IMR-90 (cell line): ENCODE measurements at regions not wholly inside any gene's neighbourhood (a gene's known extent, or its start where the extent isn't known, plus 50 kb on each side); places are given as distances from the start of the nearest gene placed in this dataset.
"Not testable (repeated sequence)": the region's sequence is repeated elsewhere in the genome, so short reads cannot be mapped to it uniquely, and the experiment has no call there.

ENCODE experiments used
- ATAC-seq: fragments of 200-7000 bp; cut with Tn5 transposase; 2 replicates; pipeline ENCODE4 v1.9.1; 2020; ENCODE audit warnings: low read depth, mild to moderate bottlenecking, moderate library complexity
- BruUV-seq: library from RNA; stranded (reverse); fragments of 400-500 nt; replicated peaks from 2 replicates; lab custom pipeline; 2021; lab: Mats Ljungman, UMichigan
- CTCF ChIA-PET: fragments of 300-600 bp; formaldehyde crosslinking; extraction: SDS; loops from one replicate; lab custom pipeline; 2021; ENCODE audit warnings: antibody characterized with exemption; lab: Yijun Ruan, JAX
- POLR2A ChIA-PET: fragments of 300-600 bp; sonication (Branson Sonifier 250); formaldehyde crosslinking; loops from one replicate; lab custom pipeline; 2022; ENCODE audit warnings: antibody characterized with exemption; ENCODE audit not compliant: unreplicated experiment; lab: Charles Lee
- DNase-seq: peaks from one replicate; pipeline ENCODE4 v3.0.0; 2013
- H2AFZ ChIP-seq: replicated peaks from 2 replicates; pipeline ENCODE3; 2013; ENCODE audit warnings: low read length, mild to moderate bottlenecking; ENCODE audit not compliant: poor library complexity
- H2AK5ac ChIP-seq: 2 replicates; pipeline ENCODE4 v1.6.1; 2013; ENCODE audit warnings: low read depth, low read length, inconsistent platforms
- H2AK9ac ChIP-seq: replicated peaks from 2 replicates; pipeline ENCODE3; 2013; ENCODE audit warnings: mild to moderate bottlenecking, low read depth, low read length, moderate library complexity; ENCODE audit not compliant: poor library complexity
- H2BK120ac ChIP-seq: 2 replicates; pipeline ENCODE4 v1.6.1; 2013; ENCODE audit warnings: low read depth, low read length, inconsistent platforms
- H2BK15ac ChIP-seq: 3 replicates; pipeline ENCODE4 v1.6.1; 2013; ENCODE audit warnings: low read depth, low read length, inconsistent platforms
- H2BK20ac ChIP-seq: 2 replicates; pipeline ENCODE4 v1.6.1; 2013; ENCODE audit warnings: low read depth, mild to moderate bottlenecking, inconsistent platforms, low read length, moderate library complexity
- H2BK5ac ChIP-seq: 2 replicates; pipeline ENCODE4 v1.6.1; 2013; ENCODE audit warnings: mild to moderate bottlenecking, low read depth, low read length, inconsistent platforms; ENCODE audit not compliant: poor library complexity, severe bottlenecking
- H3K14ac ChIP-seq: replicated peaks from 2 replicates; pipeline ENCODE4 v1.6.1; 2013; ENCODE audit warnings: low read depth, low read length, inconsistent platforms
- H3K18ac ChIP-seq: 2 replicates; pipeline ENCODE4 v1.6.1; 2013; ENCODE audit warnings: low read depth, low read length, control low read depth
- H3K23ac ChIP-seq: 2 replicates; pipeline ENCODE4 v1.6.1; 2013; ENCODE audit warnings: low read depth, low read length, inconsistent platforms
- H3K27ac ChIP-seq: 2 replicates; pipeline ENCODE4 v1.5.1; 2013; ENCODE audit warnings: mild to moderate bottlenecking, control low read depth, low read length; ENCODE audit not compliant: insufficient read depth
- H3K27me3 ChIP-seq: 2 replicates; pipeline ENCODE4 v1.6.1; 2013; ENCODE audit warnings: low read length; ENCODE audit not compliant: control insufficient read depth, insufficient read depth
- H3K36me3 ChIP-seq: 2 replicates; pipeline ENCODE4 v1.6.1; 2013; ENCODE audit warnings: low read length, mixed read lengths; ENCODE audit not compliant: control insufficient read depth, insufficient read depth
- H3K4ac ChIP-seq: 2 replicates; pipeline ENCODE4 v1.6.1; 2013; ENCODE audit warnings: low read depth, low read length, inconsistent platforms
- H3K4me1 ChIP-seq: 2 replicates; pipeline ENCODE4 v1.6.1; 2013; ENCODE audit warnings: low read length, mixed read lengths; ENCODE audit not compliant: control insufficient read depth, insufficient read depth
- H3K4me2 ChIP-seq: 2 replicates; pipeline ENCODE4 v1.6.1; 2013; ENCODE audit warnings: low read depth, mild to moderate bottlenecking, control low read depth, low read length, moderate library complexity
- H3K4me3 ChIP-seq: 2 replicates; pipeline ENCODE4 v1.5.1; 2013; ENCODE audit warnings: low read depth, mild to moderate bottlenecking, control low read depth, low read length, moderate library complexity; ENCODE audit not compliant: insufficient read depth
- H3K56ac ChIP-seq: 2 replicates; pipeline ENCODE4 v1.6.1; 2013; ENCODE audit warnings: low read length, inconsistent platforms; ENCODE audit not compliant: insufficient read depth; ENCODE audit errors: extremely low read depth
- H3K79me1 ChIP-seq, 2 experiments: 2 replicates each; pipeline ENCODE4 v1.6.1; 2013; ENCODE audit warnings: low read length in 2 of 2, inconsistent platforms in 1 of 2, low read depth in 1 of 2
- H3K9ac ChIP-seq: 2 replicates; pipeline ENCODE4 v1.6.1; 2013; ENCODE audit warnings: low read depth, low read length, control low read depth
- H3K9me1 ChIP-seq: 2 replicates; pipeline ENCODE4 v1.6.1; 2013; ENCODE audit warnings: low read length, inconsistent platforms; ENCODE audit not compliant: insufficient read depth
- H3K9me3 ChIP-seq: 2 replicates; pipeline ENCODE4 v1.6.1; 2013; ENCODE audit warnings: low read length; ENCODE audit not compliant: control insufficient read depth, insufficient read depth
- H4K20me1 ChIP-seq: 2 replicates; pipeline ENCODE4 v1.6.1; 2013; ENCODE audit warnings: low read length, inconsistent platforms; ENCODE audit not compliant: insufficient read depth
- H4K5ac ChIP-seq: 2 replicates; pipeline ENCODE4 v1.6.1; 2013; ENCODE audit warnings: mild to moderate bottlenecking, low read depth, low read length, control low read depth
- H4K8ac ChIP-seq, 2 experiments: 2 replicates each; pipeline ENCODE4 v1.6.1; 2013; ENCODE audit warnings: low read depth in 2 of 2, low read length in 2 of 2, control low read depth in 1 of 2, inconsistent platforms in 1 of 2
- H4K91ac ChIP-seq: 2 replicates; pipeline ENCODE4 v1.6.1; 2013; ENCODE audit warnings: low read depth, low read length, inconsistent platforms; ENCODE audit not compliant: insufficient read depth
- WGBS, 2 experiments: methylation state at CpG; one replicate each; pipeline versions ENCODE4 v1.1.5 to v1.1.7; 2013; ENCODE audit warnings: missing lambda C conversion rate in 2 of 2; ENCODE audit not compliant: insufficient read length in 1 of 2; ENCODE audit errors: extremely low coverage in 2 of 2; 5-methylcytosine and 5-hydroxymethylcytosine counted together
- dilution Hi-C: fragments of 300-500 bp; cut with HindIII; formaldehyde crosslinking; loops from one replicate; pipeline ENCODE4 v1.14.3; 2018; ENCODE audit warnings: low sequenced_read_pairs; ENCODE audit not compliant: unreplicated experiment
- in situ Hi-C: fragments of 300-500 bp; cut with MboI; formaldehyde crosslinking; loops from 3 replicates; pipeline ENCODE4 v1.14.3; 2019; ENCODE audit warnings: low sequenced_read_pairs, inconsistent platforms, mixed read lengths
- intact Hi-C: fragments of 100-400 bp; cut with micrococcal nuclease; formaldehyde crosslinking; loops from 2 replicates; pipeline ENCODE4 v1.10.0; 2022

DNA sequence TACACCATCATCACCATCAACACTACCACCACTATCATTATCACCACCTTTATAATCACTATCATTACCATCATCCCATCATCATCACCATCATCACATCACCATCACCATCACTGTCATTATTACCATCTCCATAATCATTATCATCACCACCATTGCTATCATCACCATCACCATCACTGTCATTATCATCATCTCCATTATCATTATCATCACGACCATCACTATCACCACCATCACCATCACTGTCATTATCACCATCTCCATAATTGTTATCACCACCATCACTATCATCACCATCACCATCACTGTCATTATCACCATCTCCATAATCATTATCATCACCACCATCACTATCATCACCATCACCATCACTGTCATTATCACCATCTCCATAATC, 279.6 kb upstream of the HS6ST1 start:
- H3K9ac ChIP-seq, H3K27me3 ChIP-seq, H3K36me3 ChIP-seq, BruUV-seq, H2BK5ac ChIP-seq, H2BK15ac ChIP-seq, H2AK5ac ChIP-seq, H3K18ac ChIP-seq, dilution Hi-C loops, H4K5ac ChIP-seq, intact Hi-C loops, CTCF ChIA-PET, in situ Hi-C loops, H3K9me1 ChIP-seq, H3K4ac ChIP-seq, H2BK120ac ChIP-seq, H2AFZ ChIP-seq, H3K79me1 ChIP-seq, H3K56ac ChIP-seq, POLR2A ChIA-PET, H4K20me1 ChIP-seq, H3K14ac ChIP-seq, H3K9me3 ChIP-seq, H3K4me3 ChIP-seq, H3K4me1 ChIP-seq, H4K8ac ChIP-seq, H2AK9ac ChIP-seq, DNase-seq, H3K27ac ChIP-seq, H3K4me2 ChIP-seq, ATAC-seq, H4K91ac ChIP-seq, H2BK20ac ChIP-seq, H3K23ac ChIP-seq: not testable (repeated sequence)
- WGBS, 2 experiments = 76% methylated on average over 1 of the region's 1 CpG; no CpG with 5 or more reads in 1 of the 2 experiments
